MCF 10A (cell line): ENCODE measurements at regions not wholly inside any gene's neighbourhood (a gene's known extent, or its start where the extent isn't known, plus 50 kb on each side); places are given as distances from the start of the nearest gene placed in this dataset.
A peak's percentile ranks its signal among the peaks of the same experiment; 100 is the strongest.

Source experiments
- BruUV-seq: library from RNA; stranded (reverse); fragments of 400-500 nt; replicated peaks from 2 replicates; lab custom pipeline; 2021; lab: Mats Ljungman, UMichigan
- CTCF ChIA-PET: fragments of 300-600 bp; sonication (Branson Sonifier 250); formaldehyde crosslinking; extraction: SDS; loops from one replicate; lab custom pipeline; 2021; ENCODE audit warnings: antibody characterized with exemption, inconsistent platforms; lab: Yijun Ruan, JAX
- POLR2A ChIA-PET: fragments of 300-600, 350-650 bp; sonication (Branson Sonifier 250); formaldehyde crosslinking; extraction: SDS; loops from one replicate; lab custom pipeline; 2020; ENCODE audit warnings: antibody characterized with exemption, inconsistent platforms; lab: Yijun Ruan, JAX
- DNase-seq: peaks from one replicate; pipeline ENCODE4 v3.0.0-alpha.2; 2018; ENCODE audit not compliant: unreplicated experiment
- H3K27ac Mint-ChIP-seq: one replicate; pipeline ENCODE4 v1.8.0; 2022; ENCODE audit warnings: mild to moderate bottlenecking, low read depth, mixed read lengths; ENCODE audit not compliant: unreplicated experiment
- H3K27me3 Mint-ChIP-seq: one replicate; pipeline ENCODE4 v1.8.0; 2022; ENCODE audit warnings: mixed read lengths; ENCODE audit not compliant: insufficient read depth, unreplicated experiment
- H3K36me3 Mint-ChIP-seq: one replicate; pipeline ENCODE4 v1.8.0; 2022; ENCODE audit warnings: mild to moderate bottlenecking, moderate library complexity, mixed read lengths; ENCODE audit not compliant: insufficient read depth, unreplicated experiment
- H3K4me1 Mint-ChIP-seq: one replicate; pipeline ENCODE4 v1.8.0; 2022; ENCODE audit warnings: mixed read lengths; ENCODE audit not compliant: insufficient read depth, unreplicated experiment
- H3K4me3 Mint-ChIP-seq: one replicate; pipeline ENCODE4 v1.8.0; 2022; ENCODE audit warnings: mild to moderate bottlenecking, moderate library complexity, mixed read lengths; ENCODE audit not compliant: unreplicated experiment
- H3K9me3 Mint-ChIP-seq: one replicate; pipeline ENCODE4 v1.8.0; 2022; ENCODE audit warnings: mixed read lengths; ENCODE audit not compliant: unreplicated experiment
- intact Hi-C: fragments of 100-400 bp; cut with micrococcal nuclease; formaldehyde crosslinking; loops from 2 replicates; pipeline ENCODE4 v1.14.1; 2022
- TF ChIP-seq, protein P1 (sequence below): fragments of 200-600 bp; IDR thresholded peaks from one replicate; pipeline ENCODE4 v1.8.0; 2022; ENCODE audit warnings: antibody characterized with exemption, mild to moderate bottlenecking; ENCODE audit not compliant: unreplicated experiment

DNA sequence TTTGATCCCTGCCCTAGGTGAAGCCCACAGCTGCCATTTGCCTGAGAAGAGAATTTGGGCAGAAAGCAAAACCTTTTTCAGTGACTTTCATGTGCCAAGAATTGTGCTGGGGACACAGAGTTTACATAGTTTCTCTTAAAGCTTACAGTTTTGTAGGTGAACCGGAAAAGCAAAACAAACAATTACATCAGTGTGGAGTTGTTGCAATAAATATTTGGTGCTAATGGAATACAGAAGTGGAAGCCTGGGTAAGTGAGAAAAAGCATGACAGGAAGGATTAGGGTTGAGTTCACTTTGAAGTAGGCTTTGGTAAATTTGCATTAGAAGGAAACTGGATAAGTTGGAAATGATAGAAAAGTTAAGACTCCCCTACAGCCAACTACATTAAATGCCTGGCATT is 82.7 kb downstream of the RASSF10 start:
- no peak for DNase-seq
- H3K9me3 Mint-ChIP-seq, result peaks cover 6% of the 10 kb centered on the region
- no peak overlapping the region for H3K4me3 Mint-ChIP-seq
- no TSS peak for BruUV-seq
- TF ChIP-seq, protein P1, sequence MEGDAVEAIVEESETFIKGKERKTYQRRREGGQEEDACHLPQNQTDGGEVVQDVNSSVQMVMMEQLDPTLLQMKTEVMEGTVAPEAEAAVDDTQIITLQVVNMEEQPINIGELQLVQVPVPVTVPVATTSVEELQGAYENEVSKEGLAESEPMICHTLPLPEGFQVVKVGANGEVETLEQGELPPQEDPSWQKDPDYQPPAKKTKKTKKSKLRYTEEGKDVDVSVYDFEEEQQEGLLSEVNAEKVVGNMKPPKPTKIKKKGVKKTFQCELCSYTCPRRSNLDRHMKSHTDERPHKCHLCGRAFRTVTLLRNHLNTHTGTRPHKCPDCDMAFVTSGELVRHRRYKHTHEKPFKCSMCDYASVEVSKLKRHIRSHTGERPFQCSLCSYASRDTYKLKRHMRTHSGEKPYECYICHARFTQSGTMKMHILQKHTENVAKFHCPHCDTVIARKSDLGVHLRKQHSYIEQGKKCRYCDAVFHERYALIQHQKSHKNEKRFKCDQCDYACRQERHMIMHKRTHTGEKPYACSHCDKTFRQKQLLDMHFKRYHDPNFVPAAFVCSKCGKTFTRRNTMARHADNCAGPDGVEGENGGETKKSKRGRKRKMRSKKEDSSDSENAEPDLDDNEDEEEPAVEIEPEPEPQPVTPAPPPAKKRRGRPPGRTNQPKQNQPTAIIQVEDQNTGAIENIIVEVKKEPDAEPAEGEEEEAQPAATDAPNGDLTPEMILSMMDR, result no peak
- no peak overlapping the region for H3K27ac Mint-ChIP-seq
- ChIA-PET POLR2A (interaction anchor here (0.9 kb wide), 2 partner anchors 9 to 11 kb away, joined by 3 to 4 read pairs; no protein-coding TSS in a partner anchor), CTCF (interaction anchor here (0.6 to 1.3 kb wide), 4 partner anchors 60 to 252 kb away, joined by 3 to 6 read pairs (median 3); no protein-coding TSS in a partner anchor)
- intact Hi-C loops, result no loop called here
- peaks cover under 1% of the 10 kb centered on the region for H3K27me3 Mint-ChIP-seq
- peaks cover 16% of the 10 kb centered on the region for H3K4me1 Mint-ChIP-seq
- H3K36me3 Mint-ChIP-seq, result no peaks in the 10 kb centered on the region

DNA sequence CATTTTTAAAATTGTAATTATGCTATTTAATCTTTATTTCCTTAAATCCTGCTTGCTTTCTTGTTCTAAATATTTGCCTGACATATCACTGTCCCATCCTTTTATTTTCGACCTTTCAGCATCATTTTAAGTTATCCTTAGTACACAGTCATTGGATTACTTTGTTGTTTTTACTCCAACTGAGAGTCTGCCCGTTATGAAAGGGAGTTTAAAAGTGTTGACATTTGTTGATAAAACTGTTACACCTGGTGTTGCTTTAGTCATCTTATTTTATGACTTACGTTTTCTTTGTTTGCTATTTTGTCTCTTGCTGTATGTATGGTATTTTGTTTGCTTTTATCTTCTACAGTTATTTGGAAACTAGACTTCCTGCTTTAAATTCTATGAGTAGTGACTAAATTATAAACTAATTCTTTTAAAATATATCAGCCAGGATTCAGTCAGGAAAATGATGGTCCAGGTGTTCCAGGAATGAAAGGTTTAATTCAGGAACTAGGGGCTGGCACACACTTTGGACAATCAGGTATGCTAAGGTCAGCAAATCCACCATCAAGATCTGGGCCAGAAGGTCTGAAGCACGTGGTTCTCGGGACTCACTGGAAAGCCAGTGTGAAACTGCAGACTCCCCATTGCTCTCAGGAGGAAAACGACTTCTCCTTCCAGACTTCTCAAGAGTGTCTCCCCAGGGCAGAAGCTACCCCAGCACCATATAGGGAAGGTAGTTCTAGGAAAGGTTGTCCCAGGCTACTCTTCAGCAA is 86.0 kb downstream of the RASSF10 start:
- no peak for DNase-seq
- ChIA-PET CTCF (no interaction called here), POLR2A (no interaction called here)
- Mint-ChIP-seq H3K4me1 (peaks cover 22% of the 10 kb centered on the region), H3K9me3 (no peaks in the 10 kb centered on the region), H3K27ac (no peak overlapping the region), H3K27me3 (no peaks in the 10 kb centered on the region), H3K4me3 (no peak overlapping the region), H3K36me3 (no peaks in the 10 kb centered on the region)
- TF ChIP-seq, protein P1, result no peak
- BruUV-seq, result no TSS peak
- intact Hi-C loops, result no loop called here

DNA sequence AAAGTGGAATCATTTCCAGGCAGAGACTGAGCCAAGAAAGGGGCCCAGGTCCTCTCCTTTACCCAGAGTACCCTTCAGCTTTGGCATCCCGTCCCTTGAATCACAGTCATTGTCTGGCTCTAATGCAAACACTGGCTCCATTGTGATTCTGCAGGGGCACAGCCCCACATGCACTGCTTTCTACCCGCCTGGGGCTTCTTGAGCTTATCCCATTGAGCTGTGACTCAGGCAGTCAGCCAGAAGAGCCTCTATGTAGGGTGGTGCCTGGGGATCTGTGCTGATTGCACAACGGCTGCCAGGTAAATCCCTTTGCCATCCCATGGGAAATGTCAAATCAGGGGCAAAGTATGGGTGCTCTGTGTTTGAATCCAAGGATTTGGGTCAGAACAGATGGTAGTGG is 88.9 kb downstream of the RASSF10 start:
- BruUV-seq, result no TSS peak
- ChIA-PET POLR2A (interaction anchor here (0.9 to 1.5 kb wide), 3 partner anchors 16 to 27 kb away, joined by 3 to 5 read pairs (median 4); no protein-coding TSS in a partner anchor), CTCF (no interaction called here)
- Mint-ChIP-seq H3K4me3 (no peak overlapping the region), H3K4me1 (peaks cover 6% of the 10 kb centered on the region), H3K27ac (peak overlapping the region; percentile 13), H3K36me3 (no peaks in the 10 kb centered on the region), H3K9me3 (no peaks in the 10 kb centered on the region), H3K27me3 (no peaks in the 10 kb centered on the region)
- peak; percentile 97 for DNase-seq
- intact Hi-C loops, result no loop called here
- TF ChIP-seq, protein P1, result no peak

DNA sequence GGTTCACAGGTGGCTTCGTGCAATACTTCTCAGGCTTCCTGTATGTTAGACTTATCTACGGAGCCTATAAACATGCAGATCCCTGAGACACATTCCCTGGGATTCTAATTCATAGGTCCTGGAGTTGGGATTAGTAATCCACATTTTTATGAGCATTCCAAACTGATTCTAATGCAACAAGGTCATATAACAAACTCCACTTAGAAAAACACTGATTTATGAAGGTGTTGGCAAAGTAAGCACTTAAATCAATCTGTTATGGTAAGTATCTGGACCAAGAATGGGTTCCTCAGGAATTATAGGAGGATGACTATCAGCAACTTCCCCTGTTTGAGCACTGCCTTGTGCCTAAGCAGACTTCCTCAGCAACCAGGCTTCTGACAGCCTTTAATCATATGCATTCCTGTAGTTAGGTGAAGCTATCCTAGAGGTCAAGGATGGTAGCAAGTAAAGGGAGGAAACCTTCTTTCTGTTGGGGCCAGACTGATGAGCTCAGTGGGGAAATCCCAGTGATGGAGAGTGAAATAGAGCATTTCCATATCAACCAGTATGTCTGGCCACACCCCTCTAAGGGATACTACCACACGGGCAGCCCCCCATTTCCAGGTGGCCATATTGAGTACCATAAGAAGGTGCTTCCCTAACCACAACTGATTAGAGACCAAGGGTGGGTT is 89.6 kb downstream of the RASSF10 start:
- no peak for DNase-seq
- Mint-ChIP-seq H3K4me1 (peaks cover 6% of the 10 kb centered on the region), H3K9me3 (no peaks in the 10 kb centered on the region), H3K4me3 (no peak overlapping the region), H3K27ac (no peak overlapping the region), H3K27me3 (peaks cover 6% of the 10 kb centered on the region), H3K36me3 (no peaks in the 10 kb centered on the region)
- TF ChIP-seq, protein P1, result no peak
- ChIA-PET POLR2A (interaction anchor here (0.5 to 1.5 kb wide), 3 partner anchors 15 to 49 kb away, joined by 4 to 5 read pairs (median 4); no protein-coding TSS in a partner anchor), CTCF (interaction anchor here (0.6 kb wide), 1 partner anchor 20 kb away, joined by 4 read pairs; no protein-coding TSS in a partner anchor)
- no TSS peak for BruUV-seq
- intact Hi-C loops, result no loop called here
